IMR-90 (cell line): ENCODE measurements at regions not wholly inside any gene's neighbourhood (a gene's known extent, or its start where the extent isn't known, plus 50 kb on each side); places are given as distances from the start of the nearest gene placed in this dataset.

Source experiments
- BHLHE40 ChIP-seq: fragments of 150-350 bp; IDR thresholded peaks from 2 replicates; pipeline ENCODE4 v1.6.1; 2016; ENCODE audit warnings: mild to moderate bottlenecking, low read depth, low read length
- CEBPB ChIP-seq: IDR thresholded peaks from 2 replicates; pipeline ENCODE4 v1.6.1; 2012; ENCODE audit warnings: low read depth, low read length, improper control_type of control experiment
- MAFK ChIP-seq: IDR thresholded peaks from 2 replicates; pipeline ENCODE4 v1.6.1; 2012; ENCODE audit warnings: low read depth, low read length, improper control_type of control experiment
- MXI1 ChIP-seq: IDR thresholded peaks from 2 replicates; pipeline ENCODE4 v1.6.1; 2012; ENCODE audit warnings: low read depth, mild to moderate bottlenecking, low read length, moderate library complexity, borderline replicate concordance
- NFE2L2 ChIP-seq: fragments of 150-350 bp; IDR thresholded peaks from 2 replicates; pipeline ENCODE4 v1.6.1; 2016; ENCODE audit warnings: low read depth, mild to moderate bottlenecking, low read length
- POLR2A ChIP-seq: IDR thresholded peaks from 2 replicates; pipeline ENCODE4 v1.6.1; 2012; ENCODE audit warnings: mild to moderate bottlenecking, low read depth, low read length
- RAD21 ChIP-seq: IDR thresholded peaks from 2 replicates; pipeline ENCODE4 v1.6.1; 2012; ENCODE audit warnings: low read length, improper control_type of control experiment
- RCOR1 ChIP-seq: IDR thresholded peaks from 2 replicates; pipeline ENCODE4 v1.6.1; 2012; ENCODE audit warnings: mild to moderate bottlenecking, low read length, improper control_type of control experiment; ENCODE audit not compliant: insufficient replicate concordance
- RFX5 ChIP-seq: IDR thresholded peaks from 2 replicates; pipeline ENCODE4 v1.8.0; 2012; ENCODE audit warnings: low read depth, mild to moderate bottlenecking, low read length, moderate library complexity
- USF2 ChIP-seq: fragments of 150-350 bp; IDR thresholded peaks from 2 replicates; pipeline ENCODE4 v1.6.1; 2017; ENCODE audit warnings: mild to moderate bottlenecking, antibody characterized with exemption, low read length, low read depth
- TF ChIP-seq, protein P1 (sequence below): conservative IDR thresholded peaks from 2 replicates; pipeline ENCODE4 v1.5.1; 2012; ENCODE audit warnings: mild to moderate bottlenecking, low read depth, low read length, improper control_type of control experiment

DNA sequence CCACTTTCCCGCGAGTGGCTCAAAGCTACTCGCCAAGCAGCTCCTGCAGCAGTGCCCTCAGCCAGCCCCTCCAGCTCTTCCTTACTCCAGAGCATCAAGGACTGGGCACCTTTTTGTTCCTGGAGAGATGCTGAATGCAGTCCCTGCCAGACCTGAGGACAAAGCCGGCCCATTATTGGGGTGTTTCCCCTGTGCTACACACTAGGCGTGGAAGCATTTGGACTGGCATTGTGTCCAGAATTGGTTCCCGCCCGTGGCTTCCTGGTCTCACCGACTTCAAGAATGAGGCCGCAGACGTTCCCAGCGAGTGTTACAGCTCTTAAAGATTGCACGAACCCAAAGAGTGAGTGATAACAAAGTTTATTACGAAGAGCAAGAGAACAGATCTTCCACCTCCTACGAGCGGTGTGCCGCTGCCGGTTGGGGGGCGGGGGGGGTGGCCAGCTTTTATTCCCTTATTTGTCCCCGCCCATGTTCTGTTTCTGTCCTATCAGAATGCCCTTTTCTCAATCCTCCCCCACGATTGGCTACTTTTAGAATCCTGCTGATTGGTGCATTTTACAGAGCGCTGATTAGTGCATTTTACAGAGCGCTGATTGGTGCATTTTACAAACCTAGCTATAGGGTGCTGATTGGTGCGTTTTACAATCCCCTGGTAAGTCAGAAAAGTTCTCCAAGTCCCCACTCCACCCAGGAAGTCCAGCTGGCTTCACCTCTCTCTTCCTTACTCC lies 62.4 kb downstream of the NSMCE3 start:
- TF ChIP-seq RCOR1 = no peak
- TF ChIP-seq, protein P1, sequence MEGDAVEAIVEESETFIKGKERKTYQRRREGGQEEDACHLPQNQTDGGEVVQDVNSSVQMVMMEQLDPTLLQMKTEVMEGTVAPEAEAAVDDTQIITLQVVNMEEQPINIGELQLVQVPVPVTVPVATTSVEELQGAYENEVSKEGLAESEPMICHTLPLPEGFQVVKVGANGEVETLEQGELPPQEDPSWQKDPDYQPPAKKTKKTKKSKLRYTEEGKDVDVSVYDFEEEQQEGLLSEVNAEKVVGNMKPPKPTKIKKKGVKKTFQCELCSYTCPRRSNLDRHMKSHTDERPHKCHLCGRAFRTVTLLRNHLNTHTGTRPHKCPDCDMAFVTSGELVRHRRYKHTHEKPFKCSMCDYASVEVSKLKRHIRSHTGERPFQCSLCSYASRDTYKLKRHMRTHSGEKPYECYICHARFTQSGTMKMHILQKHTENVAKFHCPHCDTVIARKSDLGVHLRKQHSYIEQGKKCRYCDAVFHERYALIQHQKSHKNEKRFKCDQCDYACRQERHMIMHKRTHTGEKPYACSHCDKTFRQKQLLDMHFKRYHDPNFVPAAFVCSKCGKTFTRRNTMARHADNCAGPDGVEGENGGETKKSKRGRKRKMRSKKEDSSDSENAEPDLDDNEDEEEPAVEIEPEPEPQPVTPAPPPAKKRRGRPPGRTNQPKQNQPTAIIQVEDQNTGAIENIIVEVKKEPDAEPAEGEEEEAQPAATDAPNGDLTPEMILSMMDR = no peak
- no peak for TF ChIP-seq RAD21
- TF ChIP-seq POLR2A = no peak
- no peak for TF ChIP-seq USF2
- TF ChIP-seq MXI1 = no peak
- TF ChIP-seq BHLHE40 = no peak
- TF ChIP-seq RFX5 = no peak
- TF ChIP-seq NFE2L2 = no peak
- TF ChIP-seq CEBPB = no peak
- TF ChIP-seq MAFK = no peak
